ENCODE measurements at regions not wholly inside any gene's neighbourhood (a gene's known extent, or its start where the extent isn't known, plus 50 kb on each side); places are given as distances from the start of the nearest gene placed in this dataset.

DNA sequence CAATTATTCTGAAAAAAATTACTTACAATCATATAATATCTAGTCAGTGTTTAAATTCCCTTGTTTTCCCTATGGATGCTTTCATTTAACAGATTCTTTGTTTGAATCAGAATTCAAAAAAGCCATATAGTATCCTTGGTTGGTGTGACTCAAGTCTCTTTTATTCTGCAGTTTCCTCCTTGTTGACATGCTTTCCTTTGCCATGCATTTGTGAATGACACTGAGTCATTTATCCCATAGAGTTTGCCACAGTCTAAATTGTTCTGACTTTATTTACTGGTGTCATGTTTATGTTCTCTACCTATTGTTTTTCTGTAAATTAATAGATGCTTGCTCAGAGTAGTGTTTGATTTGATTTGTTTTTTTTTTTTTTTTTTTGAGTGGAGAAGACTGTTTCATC, 893.8 kb upstream of the SLC10A2 start:
- TF ChIP-seq, protein P1, sequence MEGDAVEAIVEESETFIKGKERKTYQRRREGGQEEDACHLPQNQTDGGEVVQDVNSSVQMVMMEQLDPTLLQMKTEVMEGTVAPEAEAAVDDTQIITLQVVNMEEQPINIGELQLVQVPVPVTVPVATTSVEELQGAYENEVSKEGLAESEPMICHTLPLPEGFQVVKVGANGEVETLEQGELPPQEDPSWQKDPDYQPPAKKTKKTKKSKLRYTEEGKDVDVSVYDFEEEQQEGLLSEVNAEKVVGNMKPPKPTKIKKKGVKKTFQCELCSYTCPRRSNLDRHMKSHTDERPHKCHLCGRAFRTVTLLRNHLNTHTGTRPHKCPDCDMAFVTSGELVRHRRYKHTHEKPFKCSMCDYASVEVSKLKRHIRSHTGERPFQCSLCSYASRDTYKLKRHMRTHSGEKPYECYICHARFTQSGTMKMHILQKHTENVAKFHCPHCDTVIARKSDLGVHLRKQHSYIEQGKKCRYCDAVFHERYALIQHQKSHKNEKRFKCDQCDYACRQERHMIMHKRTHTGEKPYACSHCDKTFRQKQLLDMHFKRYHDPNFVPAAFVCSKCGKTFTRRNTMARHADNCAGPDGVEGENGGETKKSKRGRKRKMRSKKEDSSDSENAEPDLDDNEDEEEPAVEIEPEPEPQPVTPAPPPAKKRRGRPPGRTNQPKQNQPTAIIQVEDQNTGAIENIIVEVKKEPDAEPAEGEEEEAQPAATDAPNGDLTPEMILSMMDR (conservative IDR thresholded peaks at IDR 0.05; ENCODE audit: low read depth in 2 of 2): no peak
- TF ChIP-seq CREB1 (CRISPR knock-in tag; IDR thresholded peaks at IDR 0.05; ENCODE audit: low read depth) (no peak), POLR2AphosphoS5 (IDR thresholded peaks at IDR 0.05; ENCODE audit: low read depth) (no peak), EZH2 (IDR thresholded peaks at IDR 0.05; ENCODE audit: low read depth, unreplicated experiment) (no peak)

Data from GM23338 (cell line).